GM21423 (cell line): ENCODE measurements at regions not wholly inside any gene's neighbourhood (a gene's known extent, or its start where the extent isn't known, plus 50 kb on each side); places are given as distances from the start of the nearest gene placed in this dataset.
"Not testable (repeated sequence)": the region's sequence is repeated elsewhere in the genome, so short reads cannot be mapped to it uniquely, and the experiment has no call there.

Source experiments
- ATAC-seq: cut with Tn5 transposase; IDR thresholded peaks from one replicate; pipeline ENCODE4 v1.9.1; 2021; ENCODE audit warnings: mild to moderate bottlenecking, moderate library complexity; ENCODE audit not compliant: unreplicated experiment

DNA sequence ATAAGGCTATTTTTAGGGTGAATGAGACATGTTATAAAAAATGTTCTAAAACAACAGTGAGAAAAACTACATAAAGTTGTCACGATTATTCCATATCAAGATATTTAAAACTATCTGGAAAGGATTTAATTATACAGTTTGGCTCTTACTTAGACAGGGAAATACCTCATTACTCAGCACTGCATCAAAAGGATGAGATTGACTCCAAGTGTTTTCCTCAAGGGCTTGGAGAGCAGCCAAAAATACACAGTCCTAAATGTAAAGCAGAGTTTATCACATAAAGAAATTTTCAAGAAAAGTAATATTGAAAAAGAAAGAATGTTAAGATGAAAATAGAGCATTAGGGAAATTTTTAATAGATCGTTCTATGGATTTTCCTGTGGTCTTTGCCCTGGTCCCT lies 285.5 kb upstream of the NETO1 start:
- ATAC-seq, result no peak

DNA sequence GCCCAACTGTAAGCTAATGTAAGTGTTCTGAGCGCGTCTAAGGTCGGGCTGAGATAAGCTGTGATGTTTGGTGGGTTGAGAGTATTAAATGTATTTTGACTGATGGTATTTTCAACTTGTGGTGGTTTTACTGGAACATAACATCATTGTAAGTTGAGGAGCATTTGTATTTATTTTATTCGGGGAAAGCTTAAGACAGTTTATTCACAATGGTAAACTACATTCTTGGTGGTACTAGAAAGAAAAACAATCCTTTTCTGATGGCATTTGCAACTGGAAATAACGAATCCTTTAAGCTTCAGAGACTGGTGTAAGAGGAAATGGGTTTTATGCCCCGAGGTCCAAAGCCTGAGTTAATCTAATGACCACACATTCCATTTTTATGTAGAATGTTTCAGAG lies 283.3 kb upstream of the NETO1 start:
- no peak for ATAC-seq

DNA sequence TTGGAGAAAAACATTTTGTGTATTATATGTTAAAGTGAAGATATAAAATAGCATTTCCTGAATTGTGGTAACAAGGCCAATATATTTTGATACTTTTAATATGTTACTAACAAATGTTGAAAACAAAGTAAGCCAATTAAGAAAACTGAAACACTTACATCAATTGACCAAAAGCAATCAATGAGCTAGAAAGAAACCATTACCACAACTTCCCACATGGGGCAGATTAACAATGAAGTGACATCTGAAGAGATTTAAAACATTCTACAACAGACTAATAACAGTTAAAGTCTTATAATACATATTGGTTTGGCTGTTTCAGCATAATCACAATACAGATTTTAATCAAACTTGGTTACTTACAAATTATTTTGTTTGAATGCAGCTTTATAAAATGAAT lies 282.4 kb upstream of the NETO1 start:
- ATAC-seq, result no peak

DNA sequence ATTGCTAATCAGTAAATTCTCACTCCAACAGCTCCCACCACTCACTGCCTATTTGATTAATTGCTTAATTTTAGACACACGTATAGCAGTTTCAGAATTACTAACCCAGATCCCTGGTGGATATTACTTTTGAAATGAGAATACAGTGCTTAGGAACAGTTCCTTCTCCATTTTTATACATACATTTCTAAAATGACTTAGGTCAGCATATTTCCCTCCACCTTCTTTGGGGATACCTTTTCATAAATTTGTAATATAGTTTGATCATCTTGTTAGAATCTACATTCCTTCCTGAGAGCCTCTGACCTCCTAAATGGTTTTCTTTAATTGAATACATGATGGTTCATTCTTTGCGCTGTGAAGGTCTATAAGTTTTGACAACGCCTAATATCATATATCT lies 279.8 kb upstream of the NETO1 start:
- ATAC-seq, result no peak

DNA sequence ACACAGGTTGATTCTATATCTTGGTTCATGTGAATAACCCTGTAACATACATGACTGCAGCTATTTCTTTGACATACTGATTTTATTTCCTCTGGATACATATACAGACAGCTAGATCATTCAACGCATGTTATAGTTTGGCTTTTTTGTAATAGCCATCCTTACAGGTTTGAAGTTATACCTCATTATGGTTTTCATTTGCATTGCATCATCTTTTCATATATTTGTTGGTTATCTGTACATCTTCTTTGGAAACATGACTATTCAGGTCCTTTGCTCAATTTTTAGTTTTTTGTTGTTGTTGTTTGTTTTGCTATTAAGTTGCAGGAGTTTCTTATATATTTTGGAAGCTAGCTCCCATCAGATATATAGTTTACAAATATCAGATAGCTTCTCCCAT lies 276.2 kb upstream of the NETO1 start:
- no peak for ATAC-seq

DNA sequence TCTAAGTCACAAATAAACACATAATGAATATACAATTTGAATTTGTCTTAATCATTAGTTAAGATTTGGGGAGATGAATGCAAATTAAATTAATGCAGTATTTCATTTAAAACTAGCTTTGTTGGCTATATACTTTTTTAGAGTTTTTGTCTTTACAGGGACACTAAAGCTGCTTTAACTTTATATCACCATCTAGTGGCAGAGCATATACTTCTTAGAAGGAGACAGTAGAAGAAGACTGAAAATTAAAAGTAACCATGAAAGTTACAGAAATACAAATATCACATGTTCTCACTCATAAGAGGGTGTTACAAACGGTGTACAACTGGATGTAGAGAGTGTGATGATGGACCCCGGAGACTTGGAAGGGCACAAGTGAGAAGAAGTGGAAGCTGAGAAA lies 268.3 kb upstream of the NETO1 start:
- ATAC-seq, result peak; percentile 56

DNA sequence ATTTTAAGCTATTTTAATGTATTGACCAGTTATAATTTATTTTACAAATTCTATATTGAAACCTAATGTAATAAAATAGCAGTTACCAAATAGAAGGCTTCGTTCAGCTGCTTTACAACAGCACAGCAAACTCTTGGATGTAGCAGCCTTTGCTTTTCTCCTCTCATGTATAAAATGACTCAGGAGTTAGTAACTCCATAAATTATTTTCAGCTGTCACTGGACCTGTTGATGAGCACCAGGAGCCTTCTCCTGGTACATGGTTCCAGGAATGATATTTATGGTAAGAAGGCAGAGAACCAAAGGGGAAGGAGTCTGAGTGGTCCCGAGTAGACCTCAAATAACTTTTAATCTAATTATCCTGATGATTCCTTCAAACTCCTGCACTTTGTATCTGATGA lies 256.4 kb upstream of the NETO1 start:
- ATAC-seq, result no peak

DNA sequence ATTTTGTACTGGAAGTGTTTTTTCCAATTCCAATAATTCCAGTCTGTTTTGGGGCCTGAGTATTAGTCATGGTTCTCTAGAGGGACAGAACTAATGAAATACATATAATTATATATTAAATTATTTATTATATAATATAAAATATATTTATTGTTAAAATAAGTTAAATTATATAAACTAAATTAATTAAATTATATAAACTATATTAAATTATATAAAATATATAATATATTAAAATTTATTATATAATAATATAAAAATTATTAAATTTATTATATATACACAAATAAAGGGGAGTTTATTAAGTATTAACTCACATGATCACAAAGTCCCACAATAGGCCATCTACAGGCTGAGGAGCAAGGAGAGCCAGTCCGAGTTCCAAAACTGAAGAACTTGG lies 253.4 kb upstream of the NETO1 start:
- no peak for ATAC-seq

DNA sequence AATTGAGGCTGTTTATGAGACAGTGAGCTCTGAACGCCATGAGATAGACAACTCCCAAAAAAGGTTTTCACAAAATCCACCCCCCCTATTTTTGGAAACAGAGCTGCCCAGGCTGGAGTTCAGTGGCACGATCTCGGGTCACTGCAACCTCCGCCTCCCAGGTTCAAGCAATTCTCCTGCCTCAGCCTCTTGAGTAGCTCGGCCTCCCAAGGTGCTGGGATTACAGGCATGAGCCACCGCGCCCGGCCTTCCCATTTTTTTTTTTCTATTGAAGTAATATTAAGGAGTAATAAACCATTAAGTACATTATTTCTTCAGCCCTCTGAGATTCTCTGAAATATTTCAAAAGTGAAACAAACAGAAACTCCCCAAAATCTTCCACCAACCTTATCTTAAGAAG lies 252.8 kb upstream of the NETO1 start:
- no peak for ATAC-seq

DNA sequence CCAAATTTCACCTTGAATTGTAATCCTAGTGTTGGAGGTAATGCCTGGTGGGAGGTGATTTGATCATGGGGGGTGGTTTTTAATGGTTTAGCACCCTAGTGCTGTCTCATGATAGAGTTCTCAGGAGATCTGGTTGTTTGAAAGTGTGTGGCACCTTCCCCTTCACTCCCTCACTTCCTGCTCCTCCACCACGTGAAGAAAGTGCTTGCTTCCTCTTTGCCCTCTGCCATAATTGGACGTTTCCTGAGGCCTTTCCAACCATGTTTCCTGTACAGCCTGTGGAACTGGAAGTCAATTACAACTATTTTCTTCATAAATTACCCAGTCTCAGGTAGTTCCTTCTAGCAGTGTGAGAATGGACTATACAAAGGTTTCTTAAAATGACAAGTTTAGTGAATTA lies 251.8 kb upstream of the NETO1 start:
- ATAC-seq, result no peak

DNA sequence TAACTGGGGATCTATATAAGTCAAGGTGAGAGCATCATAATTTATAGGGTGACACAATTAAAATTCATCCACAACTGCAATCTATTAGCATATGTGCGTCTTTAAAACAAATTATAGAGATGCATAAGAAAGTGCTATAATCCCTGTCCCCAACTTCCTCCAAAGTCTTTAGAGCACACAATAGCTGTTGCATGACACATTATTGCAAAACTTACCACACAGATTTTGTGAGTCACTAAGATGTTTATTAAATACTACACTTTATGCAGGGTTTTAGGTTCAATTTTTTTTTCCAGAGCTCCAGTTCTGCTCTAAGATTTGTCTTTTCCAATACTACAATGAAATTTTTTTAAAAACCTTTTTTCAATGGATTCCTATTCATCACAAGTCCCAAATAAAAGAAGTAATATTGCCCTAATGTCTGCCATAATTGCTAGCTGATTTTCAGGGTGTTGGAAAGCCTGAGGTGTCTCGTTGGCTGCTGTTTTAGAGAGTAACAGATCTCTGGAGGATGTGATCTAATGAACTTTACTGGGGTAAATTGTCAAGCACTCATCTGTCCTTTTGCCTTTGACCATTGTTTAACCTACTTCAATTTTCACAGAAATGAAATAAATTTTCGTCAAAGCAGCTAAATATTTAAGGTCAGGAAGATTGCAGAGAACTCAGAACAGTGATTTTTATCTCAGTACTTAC lies 250.5 kb upstream of the NETO1 start:
- no peak for ATAC-seq

DNA sequence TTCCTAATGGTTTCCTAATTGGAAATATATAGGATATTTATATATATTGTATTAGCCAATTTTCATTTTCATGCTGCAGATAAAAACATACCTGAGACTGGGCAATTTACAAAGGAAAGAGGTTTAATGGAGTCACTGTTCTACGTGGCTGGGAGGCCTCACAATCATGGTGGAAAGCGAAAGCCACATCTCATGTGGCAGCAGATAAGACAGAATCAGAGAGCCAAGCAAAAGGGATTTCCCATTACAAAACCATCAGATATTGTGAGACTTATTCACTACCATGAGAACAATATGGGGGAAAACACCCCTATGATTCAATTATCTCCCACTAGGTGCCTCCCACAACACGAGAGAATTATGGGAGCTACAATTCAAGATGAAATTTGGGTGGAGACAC lies 242.5 kb upstream of the NETO1 start:
- ATAC-seq, result no peak

DNA sequence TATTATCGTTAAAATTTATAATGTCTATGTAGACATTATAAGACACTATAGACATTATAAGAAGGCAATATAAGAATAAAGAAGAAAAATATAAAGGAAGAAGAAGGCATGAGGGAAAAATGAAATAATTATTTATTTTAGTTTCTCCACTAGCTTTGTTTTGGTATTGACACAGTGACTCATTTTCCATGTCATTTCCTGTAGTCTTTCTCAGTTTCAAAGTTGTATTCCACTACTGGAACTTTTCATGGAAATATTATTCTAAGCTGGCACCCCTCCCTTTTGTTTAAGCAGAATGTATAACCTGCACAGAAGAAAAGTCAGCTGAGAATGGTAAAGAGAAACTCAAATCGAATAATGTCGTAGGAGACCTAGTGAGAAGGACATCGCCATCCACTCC lies 234.2 kb upstream of the NETO1 start:
- no peak for ATAC-seq

DNA sequence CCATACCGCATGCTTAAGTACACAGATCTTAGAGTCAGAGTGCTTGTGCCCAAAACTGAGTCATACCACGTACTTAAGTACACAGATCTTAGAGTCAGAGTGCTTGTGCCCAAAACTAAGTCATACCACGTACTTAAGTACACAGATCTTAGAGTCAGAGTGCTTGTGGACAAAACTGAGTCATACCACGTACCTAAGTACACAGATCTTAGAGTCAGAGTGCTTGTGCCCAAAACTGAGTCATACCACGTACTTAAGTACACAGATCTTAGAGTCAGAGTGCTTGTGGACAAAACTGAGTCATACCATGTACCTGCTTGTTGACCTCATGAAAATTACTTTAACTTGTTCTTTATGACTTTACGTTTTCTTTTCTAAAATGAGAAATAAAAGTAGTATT lies 233.7 kb upstream of the NETO1 start:
- ATAC-seq, result not testable (repeated sequence)

DNA sequence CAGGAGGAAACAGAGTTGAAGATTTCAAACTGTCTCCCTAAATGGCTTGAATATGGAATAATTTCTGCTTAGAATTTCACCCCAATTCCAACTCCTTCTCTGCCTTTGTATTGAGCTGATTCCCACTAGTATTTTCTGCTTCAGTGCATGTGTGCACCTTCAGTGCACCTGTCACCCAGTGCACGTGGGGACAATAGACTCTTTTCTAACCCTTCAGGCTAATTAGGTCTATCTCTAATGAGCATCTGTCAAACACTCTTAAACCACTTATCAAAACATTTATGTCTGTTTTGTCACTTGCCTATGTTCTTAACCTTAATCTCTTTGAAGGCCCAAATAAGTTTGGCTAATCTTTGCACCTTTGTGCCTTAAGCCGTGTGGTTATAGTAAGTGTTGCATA lies 232.0 kb upstream of the NETO1 start:
- ATAC-seq, result no peak

DNA sequence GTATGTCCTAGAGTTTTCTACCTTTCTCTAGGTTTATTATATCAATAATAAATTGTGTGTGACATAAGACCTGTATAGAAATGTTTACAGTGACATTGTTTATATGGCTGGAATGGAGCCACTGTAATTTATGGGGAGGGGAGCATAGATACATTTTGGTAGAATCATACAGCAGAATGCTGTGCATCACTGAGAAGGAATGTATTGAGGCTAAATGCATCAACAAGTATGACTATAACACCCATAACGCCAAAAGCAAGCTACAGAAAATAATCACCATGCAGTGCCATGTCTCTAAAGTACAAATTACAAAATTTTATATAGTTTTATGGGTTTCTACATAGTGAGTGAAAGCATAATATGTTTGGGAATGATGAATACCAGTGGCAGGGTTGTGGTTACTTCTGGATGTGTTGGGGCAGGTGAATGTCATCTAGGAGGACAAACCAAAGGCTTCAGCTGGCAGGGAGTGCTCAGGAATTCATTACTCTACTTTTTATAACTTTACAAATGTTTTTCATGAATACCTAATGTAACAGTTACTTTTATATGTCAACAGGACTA lies 226.0 kb upstream of the NETO1 start:
- no peak for ATAC-seq

DNA sequence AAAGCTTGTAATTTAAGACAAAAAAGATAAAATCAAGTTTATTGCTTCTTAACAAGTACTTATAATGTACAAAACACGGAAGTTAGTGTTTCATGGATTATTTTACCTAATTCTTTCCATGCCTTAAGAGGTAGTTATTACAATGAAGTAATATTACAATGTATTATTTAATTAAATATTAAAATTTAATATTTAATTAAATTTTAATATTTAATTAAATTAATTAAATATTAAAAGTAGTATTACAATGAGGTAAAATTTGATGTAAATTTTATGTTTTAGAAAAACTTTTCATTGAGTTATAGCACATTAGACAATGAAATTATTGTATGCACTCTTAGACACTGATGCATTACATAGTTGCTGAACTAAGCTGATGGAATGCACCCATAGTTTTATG lies 220.7 kb upstream of the NETO1 start:
- no peak for ATAC-seq

DNA sequence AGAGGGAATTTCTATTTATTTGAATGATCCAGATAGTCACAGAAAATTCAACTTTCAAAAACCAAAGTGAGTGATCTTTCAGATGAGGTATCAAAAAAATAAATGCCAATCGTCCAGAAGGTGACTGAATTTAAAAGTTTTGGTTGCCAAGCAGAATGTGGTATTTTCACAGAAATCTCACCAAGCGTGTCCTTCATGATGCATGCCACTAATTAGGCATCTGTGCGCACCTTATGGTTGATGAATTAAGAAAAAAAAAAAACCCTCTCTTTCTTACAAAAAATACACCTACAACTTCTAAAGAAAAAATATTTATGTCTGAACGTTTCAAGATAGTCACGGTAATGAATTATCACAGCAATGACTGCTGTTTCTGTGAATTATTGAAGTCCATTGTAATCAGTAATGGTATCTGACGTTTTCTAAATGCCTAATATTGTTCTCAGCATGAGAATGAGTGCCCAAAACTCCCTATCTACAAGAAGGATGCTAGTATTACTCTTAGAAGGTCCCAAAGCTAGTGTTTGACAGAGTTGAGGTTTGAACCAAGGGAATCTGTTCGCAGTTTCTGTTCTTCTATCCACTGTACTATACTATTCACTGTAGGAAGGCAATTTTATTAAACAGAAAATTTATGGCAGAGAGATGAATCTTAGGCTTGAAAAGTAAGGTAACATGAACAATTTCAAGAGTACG lies 219.6 kb upstream of the NETO1 start:
- no peak for ATAC-seq

DNA sequence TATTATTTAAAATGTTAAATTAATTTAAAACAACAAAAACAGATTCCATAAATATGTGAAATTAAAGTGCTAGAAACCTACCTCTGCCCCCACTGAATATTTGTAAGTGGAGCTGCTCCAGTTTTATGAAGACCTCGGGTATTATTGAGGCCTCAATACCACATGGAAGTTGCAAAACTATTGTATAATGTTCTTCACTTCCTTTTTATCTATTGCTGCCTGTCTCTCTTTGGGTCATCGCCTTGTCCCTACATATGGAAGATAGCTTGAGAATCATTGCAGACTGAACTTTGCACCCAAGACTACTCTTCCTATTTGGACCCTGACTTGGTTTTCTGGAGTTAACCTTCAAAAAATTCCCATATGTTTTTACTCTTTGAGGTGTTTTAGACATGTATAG lies 212.1 kb upstream of the NETO1 start:
- ATAC-seq, result no peak

DNA sequence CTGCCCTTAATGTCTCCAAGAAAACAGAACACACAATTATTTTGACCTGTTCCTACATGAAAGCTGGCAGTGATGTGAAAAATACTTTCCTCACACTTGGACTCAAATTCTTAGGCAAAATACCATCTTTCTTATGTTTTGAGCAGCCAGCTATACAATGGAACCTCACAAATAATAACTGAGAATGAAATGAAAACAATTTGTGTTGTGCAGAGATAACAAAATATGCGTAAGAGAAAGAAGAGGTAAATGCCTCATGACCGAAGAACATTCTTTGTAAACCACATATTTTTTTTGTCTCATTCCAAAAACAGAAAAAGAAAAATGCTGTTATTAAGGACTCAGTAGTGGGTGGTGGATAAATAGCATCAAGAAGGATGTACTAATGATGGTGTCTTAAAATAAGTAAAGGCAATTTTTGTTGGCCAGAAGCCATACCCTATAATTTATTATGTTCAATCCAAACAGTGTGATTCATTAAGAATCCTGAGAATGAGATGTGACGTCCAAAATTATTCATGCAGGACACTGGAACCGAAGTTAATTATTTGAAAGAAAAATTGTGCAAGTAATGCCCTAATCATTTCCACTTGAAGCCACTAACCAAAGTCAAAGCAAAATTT lies 193.0 kb upstream of the NETO1 start:
- no peak for ATAC-seq

DNA sequence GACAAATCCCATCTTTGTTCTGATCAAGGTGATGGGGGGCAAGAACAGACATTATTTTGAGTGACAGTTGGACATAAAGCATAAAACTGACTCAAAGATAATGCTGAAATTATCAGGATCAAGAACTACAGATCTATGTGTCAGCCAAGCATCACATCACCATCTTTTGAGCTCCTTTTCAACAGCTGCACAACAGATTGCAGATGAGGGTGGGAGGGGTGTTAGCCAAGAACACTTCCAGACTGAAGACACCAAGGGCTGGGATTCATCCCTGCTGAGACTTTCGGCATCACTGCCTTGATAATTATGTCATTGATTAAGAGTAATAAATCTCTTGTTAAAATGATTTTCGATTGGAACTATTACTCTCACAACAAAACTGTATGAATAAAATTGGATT lies 191.5 kb upstream of the NETO1 start:
- ATAC-seq, result no peak

DNA sequence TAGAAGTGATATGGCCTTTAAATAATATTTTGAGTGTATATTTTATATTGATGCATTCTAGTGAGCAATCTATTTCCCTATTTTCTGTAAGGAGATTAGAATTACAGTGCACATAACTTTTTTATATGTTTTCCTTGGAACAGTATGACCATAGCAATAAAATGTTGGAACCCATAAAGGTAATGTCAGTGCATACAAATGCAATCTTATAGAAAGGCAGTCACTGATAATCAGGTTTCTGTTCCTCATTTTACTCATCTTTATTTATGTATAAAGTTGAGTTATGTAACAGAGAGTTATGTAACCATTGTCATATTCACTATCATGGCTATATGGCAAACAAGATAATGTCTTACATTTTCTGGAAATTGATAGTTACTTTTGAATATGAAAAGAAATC lies 179.9 kb upstream of the NETO1 start:
- ATAC-seq, result no peak
